H1 (cell line): ENCODE measurements at regions not wholly inside any gene's neighbourhood (a gene's known extent, or its start where the extent isn't known, plus 50 kb on each side); places are given as distances from the start of the nearest gene placed in this dataset.

Experiments used
- CTCF ChIA-PET: fragments of 300-600 bp; sonication (Branson Sonifier 250); formaldehyde crosslinking; loops from one replicate; lab custom pipeline; 2021; ENCODE audit not compliant: partially characterized antibody; lab: Charles Lee
- POLR2A ChIA-PET: fragments of 300-600 bp; sonication (Branson Sonifier 250); formaldehyde crosslinking; loops from one replicate; lab custom pipeline; 2021; ENCODE audit warnings: inconsistent platforms; ENCODE audit not compliant: partially characterized antibody; lab: Charles Lee
- DNase-seq, 2 experiments: peaks; one replicate each; pipeline versions ENCODE4 v3.0.0 to v3.0.0-alpha.2; 2010 to 2022; ENCODE audit warnings: low spot score in 2 of 2, low read depth in 1 of 2, mixed read lengths in 1 of 2
- FAIRE-seq: peaks from 2 replicates; lab custom pipeline; 2011; peaks lifted over from hg19 to GRCh38; lab: Jason Lieb, UNC
- H2AFZ ChIP-seq: 2 replicates; pipeline ENCODE4 v1.8.1; 2012; ENCODE audit warnings: low read length, inconsistent platforms
- H2AK5ac ChIP-seq: 2 replicates; pipeline ENCODE4 v1.6.1; 2013; ENCODE audit warnings: low read depth, low read length
- H2BK120ac ChIP-seq: replicated peaks from 2 replicates; pipeline ENCODE3; 2013; ENCODE audit warnings: low read depth, low read length, inconsistent platforms
- H2BK12ac ChIP-seq: 2 replicates; pipeline ENCODE4 v1.6.1; 2013; ENCODE audit warnings: low read depth, low read length
- H2BK15ac ChIP-seq: 2 replicates; pipeline ENCODE4 v1.6.1; 2013; ENCODE audit warnings: low read length
- H2BK20ac ChIP-seq: 2 replicates; pipeline ENCODE4 v1.6.1; 2013; ENCODE audit warnings: low read length
- H2BK5ac ChIP-seq: 2 replicates; pipeline ENCODE4 v1.6.1; 2013; ENCODE audit warnings: low read depth, low read length
- H3K14ac ChIP-seq: 2 replicates; pipeline ENCODE4 v1.6.1; 2013; ENCODE audit warnings: inconsistent platforms; ENCODE audit not compliant: insufficient read length
- H3K18ac ChIP-seq: 2 replicates; pipeline ENCODE4 v1.6.1; 2013; ENCODE audit warnings: low read length; ENCODE audit errors: extremely low read depth
- H3K23ac ChIP-seq: 2 replicates; pipeline ENCODE4 v1.6.1; 2013; ENCODE audit warnings: inconsistent platforms; ENCODE audit not compliant: insufficient read length
- H3K23me2 ChIP-seq: 2 replicates; pipeline ENCODE4 v1.6.1; 2013; ENCODE audit warnings: low read depth, low read length
- H3K27ac ChIP-seq: 2 replicates; pipeline ENCODE4 v1.6.1; 2011; ENCODE audit warnings: low read depth, low read length, inconsistent platforms
- H3K27me3 ChIP-seq, 4 experiments: replicated peaks in 1 of 4; 1 replicate in 1 of 4; 2 replicates in 3 of 4; pipeline versions ENCODE4 v1.6.1 to v1.8.1; 2011 to 2013; ENCODE audit warnings: low read length in 3 of 4, mild to moderate bottlenecking in 3 of 4, inconsistent platforms in 2 of 4, mixed read lengths in 2 of 4, moderate library complexity in 1 of 4; ENCODE audit not compliant: control insufficient read depth in 3 of 4, insufficient read depth in 3 of 4; ENCODE audit errors: extremely low read depth in 1 of 4
- H3K36me3 ChIP-seq, 4 experiments: 2 replicates each; pipeline versions ENCODE4 v1.6.1 to v1.8.1; 2011 to 2013; ENCODE audit warnings: mild to moderate bottlenecking in 4 of 4, low read length in 3 of 4, moderate library complexity in 2 of 4, control low read depth in 1 of 4, inconsistent platforms in 1 of 4; ENCODE audit not compliant: insufficient read depth in 4 of 4, control insufficient read depth in 2 of 4
- H3K4ac ChIP-seq: replicated peaks from 2 replicates; pipeline ENCODE3; 2013; ENCODE audit warnings: low read length, low read depth, mixed read lengths, inconsistent platforms; ENCODE audit not compliant: insufficient read length
- H3K4me1 ChIP-seq, 4 experiments: replicated peaks in 1 of 4; 1 replicate in 1 of 4; 2 replicates in 3 of 4; pipeline versions ENCODE4 v1.6.1 to v1.8.1; 2011 to 2013; ENCODE audit warnings: low read length in 3 of 4, inconsistent platforms in 2 of 4, mixed read lengths in 1 of 4; ENCODE audit not compliant: insufficient read depth in 4 of 4, control insufficient read depth in 3 of 4
- H3K4me2 ChIP-seq, 2 experiments: 2 replicates each; pipeline versions ENCODE4 v1.6.1 to v1.8.1; 2011 to 2013; ENCODE audit warnings: low read depth in 2 of 2, low read length in 2 of 2, control low read depth in 1 of 2, inconsistent platforms in 1 of 2, mild to moderate bottlenecking in 1 of 2; ENCODE audit not compliant: insufficient read depth in 1 of 2
- H3K4me3 ChIP-seq, 4 experiments: fragments of 200-600, 300-600 bp in 1 of 4; sonication (generic), shearing (Covaris generic), sonication (Bioruptor Twin) in 1 of 4; 2 replicates each; pipeline versions ENCODE4 v1.5.1 to v1.8.1; 2011 to 2016; ENCODE audit warnings: low read length in 4 of 4, low read depth in 3 of 4, control low read depth in 2 of 4, inconsistent platforms in 2 of 4, mild to moderate bottlenecking in 2 of 4, mixed read lengths in 1 of 4, moderate library complexity in 1 of 4; ENCODE audit not compliant: insufficient read depth in 2 of 4; ENCODE audit errors: extremely low read depth in 1 of 4
- H3K56ac ChIP-seq: replicated peaks from 2 replicates; pipeline ENCODE3; 2013; ENCODE audit warnings: low read depth, mild to moderate bottlenecking, mixed read lengths, low read length, inconsistent platforms; ENCODE audit not compliant: insufficient read length
- H3K79me1 ChIP-seq: 2 replicates; pipeline ENCODE4 v1.6.1; 2013; ENCODE audit warnings: low read depth, low read length, control low read depth
- H3K79me2 ChIP-seq, 2 experiments: 2 replicates each; pipeline versions ENCODE4 v1.6.1 to v1.8.1; 2012 to 2013; ENCODE audit warnings: low read length in 2 of 2, mild to moderate bottlenecking in 2 of 2, inconsistent platforms in 1 of 2; ENCODE audit not compliant: insufficient read depth in 2 of 2, control insufficient read depth in 1 of 2
- H3K9ac ChIP-seq, 4 experiments: replicated peaks in 1 of 4; 1 replicate in 1 of 4; 2 replicates in 3 of 4; pipeline versions ENCODE4 v1.6.1 to v1.8.1; 2011 to 2013; ENCODE audit warnings: low read depth in 3 of 4, low read length in 3 of 4, control low read depth in 2 of 4, mild to moderate bottlenecking in 2 of 4, moderate library complexity in 2 of 4, inconsistent platforms in 1 of 4; ENCODE audit errors: extremely low read depth in 1 of 4
- H3K9me3 ChIP-seq, 2 experiments: 2 replicates each; pipeline versions ENCODE4 v1.6.1 to v1.8.1; 2012 to 2013; ENCODE audit warnings: mild to moderate bottlenecking in 2 of 2, moderate library complexity in 2 of 2, control low read depth in 1 of 2, inconsistent platforms in 1 of 2, low read depth in 1 of 2, low read length in 1 of 2, mixed read lengths in 1 of 2; ENCODE audit not compliant: insufficient read depth in 2 of 2
- H4K20me1 ChIP-seq, 2 experiments: replicated peaks in 1 of 2; 2 replicates each; pipeline versions ENCODE3 to v1.8.1; 2011 to 2013; ENCODE audit warnings: inconsistent platforms in 2 of 2, low read length in 2 of 2, mild to moderate bottlenecking in 1 of 2; ENCODE audit not compliant: insufficient read depth in 2 of 2, control insufficient read depth in 1 of 2
- H4K5ac ChIP-seq: 2 replicates; pipeline ENCODE4 v1.6.1; 2013; ENCODE audit warnings: low read length, low read depth, mixed read lengths, inconsistent platforms; ENCODE audit not compliant: insufficient read length
- H4K8ac ChIP-seq: 2 replicates; pipeline ENCODE4 v1.8.0; 2013; ENCODE audit warnings: mild to moderate bottlenecking, moderate library complexity, low read length, inconsistent platforms; ENCODE audit not compliant: insufficient read depth; ENCODE audit errors: extremely low read depth
- H4K91ac ChIP-seq: replicated peaks from 2 replicates; pipeline ENCODE3; 2013; ENCODE audit warnings: low read length, mixed read lengths, inconsistent platforms; ENCODE audit not compliant: insufficient read length
- ATF2 ChIP-seq: IDR thresholded peaks from 2 replicates; pipeline ENCODE4 v1.6.1; 2012; ENCODE audit warnings: low read length, inconsistent platforms
- EP300 ChIP-seq, 2 experiments: IDR thresholded peaks; 1 replicate in 1 of 2; 2 replicates in 1 of 2; pipeline ENCODE4 v1.6.1; 2011 to 2012; ENCODE audit warnings: low read depth in 2 of 2, low read length in 2 of 2, mild to moderate bottlenecking in 2 of 2, borderline replicate concordance in 1 of 2, inconsistent platforms in 1 of 2, moderate library complexity in 1 of 2
- HDAC2 ChIP-seq, 2 experiments: fragments of 300-600 bp in 1 of 2; sonication (generic) in 1 of 2; IDR thresholded peaks; 2 replicates each; pipeline ENCODE4 v1.6.1; 2011 to 2012; ENCODE audit warnings: low read depth in 2 of 2, low read length in 2 of 2, mild to moderate bottlenecking in 2 of 2, moderate library complexity in 2 of 2, borderline replicate concordance in 1 of 2, inconsistent platforms in 1 of 2
- RXRA ChIP-seq: IDR thresholded peaks from 2 replicates; pipeline ENCODE4 v1.6.1; 2011; ENCODE audit warnings: low read depth, mild to moderate bottlenecking, low read length, moderate library complexity; ENCODE audit not compliant: insufficient read depth
- SUZ12 ChIP-seq: fragments of 200-600 bp; sonication (generic); IDR thresholded peaks from 2 replicates; pipeline ENCODE4 v1.6.1; 2012; ENCODE audit warnings: mild to moderate bottlenecking, inconsistent platforms, low read length, moderate library complexity, mixed read lengths
- YY1 ChIP-seq: IDR thresholded peaks from 2 replicates; pipeline ENCODE4 v1.6.1; 2011; ENCODE audit warnings: low read depth, mild to moderate bottlenecking, low read length
- ZNF274 ChIP-seq: IDR thresholded peaks from 2 replicates; pipeline ENCODE4 v1.7.0; 2012; ENCODE audit warnings: low read length, borderline replicate concordance; ENCODE audit errors: extremely low read depth
- WGBS, 2 experiments: shearing (Covaris generic) in 1 of 2; methylation state at CpG; one replicate each; pipeline versions ENCODE4 v1.1.6 to v1.1.7; 2013 to 2015; ENCODE audit warnings: low lambda C conversion rate in 2 of 2, mixed read lengths in 2 of 2, inconsistent platforms in 1 of 2, low coverage in 1 of 2, missing lambda C conversion rate in 1 of 2; ENCODE audit not compliant: insufficient replicate concordance in 2 of 2, insufficient coverage in 1 of 2, insufficient read length in 1 of 2; ENCODE audit errors: extremely low coverage in 1 of 2, missing lambda C conversion rate in 1 of 2; 5-methylcytosine and 5-hydroxymethylcytosine counted together

- Histone ChIP-seq H2BK12ac (no peak overlapping the region), H3K9ac (no peak overlapping the region), H2AFZ (no peak overlapping the region), H3K56ac (no peak overlapping the region), H2BK15ac (no peak overlapping the region), H3K23ac (no peak overlapping the region), H4K91ac (no peak overlapping the region), H3K27ac (no peak overlapping the region), H4K5ac (no peak overlapping the region), H4K20me1 (no peaks in the 10 kb centered on the region), H3K14ac (no peak overlapping the region), H2BK20ac (no peak overlapping the region), H2BK120ac (no peak overlapping the region), H2BK5ac (no peak overlapping the region), H3K4me2 (no peak overlapping the region), H3K36me3 (no peaks in the 10 kb centered on the region), H3K9me3 (peaks cover 0 to 4% of the 10 kb centered on the region in 2 experiments; a peak in 1 of 4 replicates), H3K4me1 (no peaks in the 10 kb centered on the region), H3K79me2 (no peaks in the 10 kb centered on the region), H4K8ac (no peak overlapping the region), H3K27me3 (no peaks in the 10 kb centered on the region), H3K79me1 (no peaks in the 10 kb centered on the region), H3K4me3 (no peak overlapping the region), H3K18ac (no peak overlapping the region), H3K23me2 (no peaks in the 10 kb centered on the region), H2AK5ac (no peak overlapping the region), H3K4ac (no peak overlapping the region)
- no peak for DNase-seq
- CTCF ChIA-PET, result no interaction called here
- TF ChIP-seq EP300 (IDR thresholded peaks at IDR 0.05; ENCODE audit: borderline replicate concordance in 1 of 2, low read depth in 2 of 2, low read length in 2 of 2) (no peak), SUZ12 (no peak), HDAC2 (IDR thresholded peaks at IDR 0.05; ENCODE audit: borderline replicate concordance in 1 of 2, low read depth in 2 of 2, low read length in 2 of 2) (no peak), RXRA (no peak), ZNF274 (no peak), YY1 (no peak), ATF2 (no peak)
- POLR2A ChIA-PET, result no interaction called here
- WGBS, 2 experiments, result 94% methylated on average over 2 of the region's 2 CpGs; no CpG with 5 or more reads in 1 of the 2 experiments
- no peak for FAIRE-seq
Measured at GRCh38 chr12:92000597-92000996, 145.0 kb downstream of the BTG1 start.
